SK-N-SH (cell line): ENCODE measurements at regions not wholly inside any gene's neighbourhood (a gene's known extent, or its start where the extent isn't known, plus 50 kb on each side); places are given as distances from the start of the nearest gene placed in this dataset.

ENCODE experiments used
- CTCF ChIA-PET: fragments of 300-600, 350-600 bp; formaldehyde crosslinking; extraction: SDS; loops from one replicate; lab custom pipeline; 2021; lab: Yijun Ruan, JAX
- POLR2A ChIA-PET: fragments of 350-600 bp; sonication (Branson Sonifier 250); formaldehyde crosslinking; extraction: SDS; loops from one replicate; lab custom pipeline; 2020; ENCODE audit warnings: antibody characterized with exemption, inconsistent platforms; lab: Yijun Ruan, JAX
- DNase-seq: peaks from one replicate; pipeline ENCODE4 v3.0.0; 2012
- H2AFZ ChIP-seq: fragments of 200-600 bp; sonication (generic); 2 replicates; pipeline ENCODE4 v1.8.1; 2016; ENCODE audit warnings: antibody characterized with exemption, mild to moderate bottlenecking, low read depth
- H3F3A ChIP-seq: fragments of 200-600 bp; sonication (generic); replicated peaks from 2 replicates; pipeline ENCODE3; 2016; ENCODE audit warnings: antibody characterized with exemption, mild to moderate bottlenecking; ENCODE audit not compliant: insufficient read depth
- H3K27ac ChIP-seq, 2 experiments: fragments of 200-500 bp in 1 of 2; fragments of 200-600 bp in 1 of 2; sonication (Bioruptor generic) in 1 of 2; sonication (generic), shearing (Covaris generic) in 1 of 2; 2 replicates each; pipeline versions ENCODE4 v1.5.1 to v1.6.1; 2014 to 2016; ENCODE audit warnings: low read depth in 2 of 2, inconsistent platforms in 1 of 2, low read length in 1 of 2, mild to moderate bottlenecking in 1 of 2, mixed read lengths in 1 of 2
- H3K27me3 ChIP-seq: fragments of 200-600 bp; sonication (generic), shearing (Covaris generic); 2 replicates; pipeline ENCODE4 v1.6.1; 2016; ENCODE audit warnings: mixed run types; ENCODE audit not compliant: insufficient read depth
- H3K36me3 ChIP-seq, 2 experiments: fragments of 200-500 bp in 1 of 2; fragments of 200-600 bp in 1 of 2; sonication (Bioruptor generic) in 1 of 2; sonication (generic) in 1 of 2; replicated peaks in 1 of 2; 2 replicates each; pipeline versions ENCODE3 to v1.5.1; 2014 to 2016; ENCODE audit warnings: low read length in 1 of 2, mild to moderate bottlenecking in 1 of 2; ENCODE audit not compliant: insufficient read depth in 2 of 2, control insufficient read depth in 1 of 2
- H3K4me1 ChIP-seq, 2 experiments: fragments of 200-500 bp in 1 of 2; fragments of 200-600 bp in 1 of 2; sonication (Bioruptor generic) in 1 of 2; sonication (generic), shearing (Covaris generic) in 1 of 2; 2 replicates each; pipeline versions ENCODE4 v1.5.1 to v1.6.1; 2014 to 2016; ENCODE audit warnings: low read depth in 1 of 2, low read length in 1 of 2, mixed run types in 1 of 2; ENCODE audit not compliant: insufficient read depth in 2 of 2, control insufficient read depth in 1 of 2
- H3K4me2 ChIP-seq: fragments of 200-600 bp; sonication (generic), shearing (Covaris generic); 2 replicates; pipeline ENCODE4 v1.6.1; 2017; ENCODE audit warnings: mixed run types
- H3K4me3 ChIP-seq, 2 experiments: fragments of 200-500 bp in 1 of 2; fragments of 200-600 bp in 1 of 2; sonication (Bioruptor generic) in 1 of 2; sonication (generic), shearing (Covaris generic) in 1 of 2; 2 replicates each; pipeline versions ENCODE4 v1.5.1 to v1.8.1; 2014 to 2016; ENCODE audit warnings: low read depth in 2 of 2, inconsistent platforms in 1 of 2, low read length in 1 of 2, mild to moderate bottlenecking in 1 of 2, mixed read lengths in 1 of 2, moderate library complexity in 1 of 2
- H3K79me2 ChIP-seq: fragments of 200-600 bp; sonication (generic); 2 replicates; pipeline ENCODE4 v1.8.1; 2017; ENCODE audit warnings: mild to moderate bottlenecking; ENCODE audit not compliant: insufficient read depth
- H3K9ac ChIP-seq: fragments of 200-600 bp; sonication (generic); 2 replicates; pipeline ENCODE4 v1.6.1; 2017; ENCODE audit warnings: mixed run types
- H3K9me2 ChIP-seq: fragments of 200-600 bp; sonication (generic); 2 replicates; pipeline ENCODE4 v1.6.1; 2017; ENCODE audit warnings: mixed run types
- H3K9me3 ChIP-seq: fragments of 200-600 bp; sonication (generic); 2 replicates; pipeline ENCODE4 v1.6.1; 2017; ENCODE audit warnings: mixed run types, mild to moderate bottlenecking, moderate library complexity
- H4K20me1 ChIP-seq: fragments of 200-600 bp; sonication (generic); 2 replicates; pipeline ENCODE4 v1.6.1; 2017; ENCODE audit warnings: mild to moderate bottlenecking, mixed run types; ENCODE audit not compliant: insufficient read depth
- CHD2 ChIP-seq: fragments of 150-350 bp; IDR thresholded peaks from 2 replicates; pipeline ENCODE4 v1.6.1; 2018; ENCODE audit warnings: low read length; ENCODE audit not compliant: partially characterized antibody
- CTCF ChIP-seq: fragments of 200-600 bp; sonication (generic); IDR thresholded peaks from 2 replicates; pipeline ENCODE4 v1.6.1; 2017; ENCODE audit warnings: antibody characterized with exemption, mild to moderate bottlenecking, moderate library complexity
- EZH2phosphoT487 ChIP-seq: fragments of 200-600 bp; sonication (generic); IDR thresholded peaks from 2 replicates; pipeline ENCODE4 v1.6.1; 2017; ENCODE audit warnings: low read depth, mixed run types, mild to moderate bottlenecking, antibody characterized with exemption, moderate library complexity, borderline replicate concordance
- FOSL2 ChIP-seq: IDR thresholded peaks from 2 replicates; pipeline ENCODE4 v1.4.0; 2012; ENCODE audit warnings: low read depth, mild to moderate bottlenecking, moderate library complexity, borderline replicate concordance
- GABPA ChIP-seq: IDR thresholded peaks from 2 replicates; pipeline ENCODE4 v1.4.0; 2012; ENCODE audit warnings: low read depth, mild to moderate bottlenecking
- MEF2A ChIP-seq: IDR thresholded peaks from 2 replicates; pipeline ENCODE4 v1.4.0; 2012; ENCODE audit warnings: low read depth, borderline replicate concordance
- NRF1 ChIP-seq: IDR thresholded peaks from 2 replicates; pipeline ENCODE4 v1.6.1; 2012; ENCODE audit warnings: low read depth, mild to moderate bottlenecking, low read length
- PBX3 ChIP-seq: IDR thresholded peaks from 2 replicates; pipeline ENCODE4; 2012
- POLR2AphosphoS5 ChIP-seq: IDR thresholded peaks from 2 replicates; pipeline ENCODE4 v1.6.1; 2012; ENCODE audit warnings: low read depth, low read length
- RAD21 ChIP-seq: IDR thresholded peaks from 2 replicates; pipeline ENCODE4 v1.6.1; 2012; ENCODE audit warnings: mild to moderate bottlenecking, low read length
- REST ChIP-seq: IDR thresholded peaks from 2 replicates; pipeline ENCODE4 v1.6.1; 2012; ENCODE audit warnings: mild to moderate bottlenecking, low read depth, low read length, moderate library complexity
- RFX5 ChIP-seq: IDR thresholded peaks from 2 replicates; pipeline ENCODE4 v1.6.1; 2012; ENCODE audit warnings: mild to moderate bottlenecking, improper control_type of control experiment, low read length
- RXRA ChIP-seq: IDR thresholded peaks from 2 replicates; pipeline ENCODE4 v1.4.0; 2012; ENCODE audit warnings: low read depth, mild to moderate bottlenecking, borderline replicate concordance
- SIN3A ChIP-seq: IDR thresholded peaks from 2 replicates; pipeline ENCODE4 v1.6.1; 2012; ENCODE audit warnings: low read depth, mild to moderate bottlenecking, low read length, moderate library complexity, borderline replicate concordance
- SMC3 ChIP-seq: IDR thresholded peaks from 2 replicates; pipeline ENCODE4 v1.6.1; 2012; ENCODE audit warnings: low read depth, low read length, improper control_type of control experiment
- TEAD4 ChIP-seq: IDR thresholded peaks from 2 replicates; pipeline ENCODE4 v1.4.0; 2012; ENCODE audit warnings: mild to moderate bottlenecking, borderline replicate concordance; ENCODE audit not compliant: insufficient read depth
- WGBS: methylation state at CpG from one replicate; pipeline ENCODE4 v1.1.6; 2017; ENCODE audit warnings: low lambda C conversion rate; 5-methylcytosine and 5-hydroxymethylcytosine counted together
- TF ChIP-seq, protein P1 (sequence below): IDR thresholded peaks from 2 replicates; pipeline ENCODE4 v1.4.0; 2012; ENCODE audit warnings: low read depth, borderline replicate concordance

DNA sequence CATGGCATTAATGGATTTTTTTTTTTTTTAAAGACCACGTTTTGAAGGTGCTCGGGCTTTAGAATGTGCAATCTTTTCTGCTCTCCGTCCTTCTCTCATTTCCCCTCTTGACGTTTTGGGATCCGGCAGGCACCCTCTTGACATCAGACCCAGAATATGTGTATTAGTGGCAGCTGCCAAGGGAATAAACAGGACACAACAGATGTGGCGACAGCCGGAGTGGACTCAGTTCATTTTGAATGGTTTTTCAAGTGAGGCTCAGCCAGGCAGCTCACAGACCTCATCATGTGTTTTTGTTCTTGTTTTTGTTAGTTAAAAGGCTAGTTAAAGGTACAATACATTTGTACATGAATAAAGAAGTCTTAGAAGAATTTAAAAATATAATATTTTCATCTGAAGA lies 365.0 kb upstream of the SEMA6A start (continued):
- no peak for TF ChIP-seq CTCF

DNA sequence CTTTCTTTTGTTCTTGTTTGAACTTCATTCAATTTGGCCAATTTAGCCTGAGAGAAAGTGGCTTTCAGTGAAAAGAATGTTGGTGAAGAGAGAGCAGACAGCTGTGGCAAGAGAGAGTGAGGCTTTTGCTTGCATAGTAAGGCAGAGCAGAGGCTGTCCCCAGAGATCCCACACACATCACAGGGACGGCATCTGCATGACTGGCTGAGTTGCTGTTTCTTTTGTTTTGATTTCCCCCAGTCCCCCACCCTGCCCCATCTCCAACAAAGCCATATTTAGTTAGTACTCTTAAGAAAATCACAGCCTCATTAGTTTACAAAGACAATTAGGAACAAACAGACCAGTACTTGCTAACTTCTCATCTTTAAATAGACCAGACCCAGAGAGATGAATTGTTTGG lies 363.9 kb upstream of the SEMA6A start:
- H4K20me1 ChIP-seq = no peaks in the 10 kb centered on the region
- no peak overlapping the region for H3K4me3 ChIP-seq
- WGBS = 17% methylated on average over 1 of the region's 1 CpG
- ChIA-PET CTCF (no interaction called here), POLR2A (no interaction called here)
- H3K27me3 ChIP-seq = no peaks in the 10 kb centered on the region
- no peak for DNase-seq
- H2AFZ ChIP-seq = no peak overlapping the region
- no peaks in the 10 kb centered on the region for H3K36me3 ChIP-seq
- no peaks in the 10 kb centered on the region for H3K79me2 ChIP-seq
- no peaks in the 10 kb centered on the region for H3F3A ChIP-seq
- H3K27ac ChIP-seq = no peak overlapping the region
- H3K9me2 ChIP-seq = no peaks in the 10 kb centered on the region
- TF ChIP-seq RFX5 = no peak
- TF ChIP-seq REST = no peak
- no peak for TF ChIP-seq PBX3
- no peak for TF ChIP-seq SMC3
- TF ChIP-seq POLR2AphosphoS5 = no peak
- no peak for TF ChIP-seq MEF2A
- H3K9me3 ChIP-seq = no peaks in the 10 kb centered on the region
- H3K4me1 ChIP-seq = no peaks in the 10 kb centered on the region; a peak in 1 of 4 replicates
- H3K4me2 ChIP-seq = no peak overlapping the region
- no peak overlapping the region for H3K9ac ChIP-seq

GRCh38 chr5:116935561-116936162 lies 361.0 kb upstream of the SEMA6A start:
- Histone ChIP-seq H4K20me1 (no peaks in the 10 kb centered on the region), H3K79me2 (no peaks in the 10 kb centered on the region), H3K36me3 (no peaks in the 10 kb centered on the region), H3K27ac (no peak overlapping the region), H3K9ac (no peak overlapping the region), H3K27me3 (no peaks in the 10 kb centered on the region), H3K4me3 (no peak overlapping the region), H2AFZ (no peak overlapping the region), H3K4me1 (no peaks in the 10 kb centered on the region; a peak in 1 of 4 replicates), H3K9me3 (no peaks in the 10 kb centered on the region), H3K9me2 (no peaks in the 10 kb centered on the region), H3K4me2 (no peak overlapping the region), H3F3A (no peaks in the 10 kb centered on the region)
- WGBS = 23% methylated on average over 2 of the region's 2 CpGs
- CTCF ChIA-PET = no interaction called here
- POLR2A ChIA-PET = no interaction called here
- no peak for DNase-seq
- no peak for TF ChIP-seq SIN3A
- TF ChIP-seq RAD21 = no peak
- TF ChIP-seq POLR2AphosphoS5 = no peak
- TF ChIP-seq GABPA = no peak
- TF ChIP-seq, protein P1, sequence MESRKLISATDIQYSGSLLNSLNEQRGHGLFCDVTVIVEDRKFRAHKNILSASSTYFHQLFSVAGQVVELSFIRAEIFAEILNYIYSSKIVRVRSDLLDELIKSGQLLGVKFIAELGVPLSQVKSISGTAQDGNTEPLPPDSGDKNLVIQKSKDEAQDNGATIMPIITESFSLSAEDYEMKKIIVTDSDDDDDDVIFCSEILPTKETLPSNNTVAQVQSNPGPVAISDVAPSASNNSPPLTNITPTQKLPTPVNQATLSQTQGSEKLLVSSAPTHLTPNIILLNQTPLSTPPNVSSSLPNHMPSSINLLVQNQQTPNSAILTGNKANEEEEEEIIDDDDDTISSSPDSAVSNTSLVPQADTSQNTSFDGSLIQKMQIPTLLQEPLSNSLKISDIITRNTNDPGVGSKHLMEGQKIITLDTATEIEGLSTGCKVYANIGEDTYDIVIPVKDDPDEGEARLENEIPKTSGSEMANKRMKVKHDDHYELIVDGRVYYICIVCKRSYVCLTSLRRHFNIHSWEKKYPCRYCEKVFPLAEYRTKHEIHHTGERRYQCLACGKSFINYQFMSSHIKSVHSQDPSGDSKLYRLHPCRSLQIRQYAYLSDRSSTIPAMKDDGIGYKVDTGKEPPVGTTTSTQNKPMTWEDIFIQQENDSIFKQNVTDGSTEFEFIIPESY = no peak
- TF ChIP-seq CHD2 = no peak
- TF ChIP-seq FOSL2 = no peak
- TF ChIP-seq NRF1 = no peak
- TF ChIP-seq MEF2A = no peak
- no peak for TF ChIP-seq EZH2phosphoT487
- no peak for TF ChIP-seq TEAD4
- no peak for TF ChIP-seq RXRA
- no peak for TF ChIP-seq SMC3
- TF ChIP-seq RFX5 = no peak
